Activated CD4-positive, alpha-beta T cell treated with anti-CD3 and anti-CD28 coated beads, Interleukin-2, Interleukin-4, amounts not matched to agents 100 ng/mL and 50 ng/mL, durations not matched to agents 16 hours and 8 hours (primary cell): ENCODE measurements at regions not wholly inside any gene's neighbourhood (a gene's known extent, or its start where the extent isn't known, plus 50 kb on each side); places are given as distances from the start of the nearest gene placed in this dataset.
"Not testable (repeated sequence)": the region's sequence is repeated elsewhere in the genome, so short reads cannot be mapped to it uniquely, and the experiment has no call there.

Source experiments
- DNase-seq: peaks from one replicate; pipeline ENCODE4 v3.0.0-alpha.2; 2020; ENCODE audit warnings: low spot score

DNA sequence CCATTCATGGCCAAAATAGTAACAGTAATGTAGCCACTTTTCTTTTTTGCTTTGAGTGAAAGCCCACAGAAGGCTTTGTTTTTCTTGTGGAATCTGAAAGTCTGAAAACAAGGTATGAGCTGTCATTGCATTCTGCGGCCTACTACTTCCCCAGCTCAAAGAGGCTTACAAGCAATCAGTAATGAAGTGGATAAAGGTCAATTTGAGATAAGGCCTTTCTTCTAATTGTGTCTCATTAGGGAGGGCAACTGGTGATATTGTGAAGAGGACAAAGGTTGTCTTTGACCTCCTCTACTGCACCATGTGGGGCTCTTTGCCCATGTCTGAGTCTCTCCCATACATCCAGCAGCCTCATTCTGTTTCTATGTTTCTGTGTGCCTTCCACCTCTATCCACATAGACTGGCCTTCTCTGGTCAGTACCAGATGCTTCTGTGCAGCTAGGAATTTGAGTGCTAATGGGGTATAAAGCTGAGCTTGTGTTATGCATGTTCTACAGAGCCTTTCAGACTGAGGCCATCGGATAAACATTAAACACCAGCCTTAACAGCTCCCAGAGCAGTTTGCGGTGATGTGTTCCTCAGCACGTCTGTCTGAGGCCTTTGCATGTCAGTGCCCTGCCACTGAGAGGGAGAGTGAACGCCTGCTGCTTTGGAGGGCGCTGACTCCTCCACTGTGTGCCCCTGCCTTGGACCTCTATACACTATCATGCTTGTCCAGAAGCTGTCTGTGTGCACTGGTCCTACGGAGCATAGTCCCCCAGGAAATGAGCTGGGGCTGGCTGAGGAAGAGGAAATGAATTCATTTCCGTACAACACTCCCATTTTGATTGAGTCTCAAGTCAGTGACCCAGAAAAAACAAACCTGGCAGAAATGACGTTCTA is 80.2 kb downstream of the SH2D1A start:
- DNase-seq = no peak

DNA sequence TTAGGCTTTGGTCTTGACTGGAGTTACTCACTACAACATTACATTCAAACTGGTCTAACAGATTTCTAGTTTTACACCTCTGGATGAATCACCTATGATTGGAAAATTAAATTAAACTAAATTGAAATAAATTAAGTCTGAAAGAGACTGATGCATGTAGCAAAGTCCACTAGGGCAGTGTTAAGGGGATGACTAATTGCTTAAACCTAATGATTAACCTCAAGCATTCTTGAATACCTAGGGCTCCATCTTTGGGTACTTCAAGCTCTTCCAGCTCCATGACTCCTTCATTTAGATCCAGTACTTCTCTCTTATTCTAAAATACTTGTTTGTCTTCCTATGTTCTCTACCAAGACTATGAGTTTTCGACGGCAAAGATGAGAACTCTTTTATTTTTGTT is 86.8 kb downstream of the SH2D1A start:
- no peak for DNase-seq

DNA sequence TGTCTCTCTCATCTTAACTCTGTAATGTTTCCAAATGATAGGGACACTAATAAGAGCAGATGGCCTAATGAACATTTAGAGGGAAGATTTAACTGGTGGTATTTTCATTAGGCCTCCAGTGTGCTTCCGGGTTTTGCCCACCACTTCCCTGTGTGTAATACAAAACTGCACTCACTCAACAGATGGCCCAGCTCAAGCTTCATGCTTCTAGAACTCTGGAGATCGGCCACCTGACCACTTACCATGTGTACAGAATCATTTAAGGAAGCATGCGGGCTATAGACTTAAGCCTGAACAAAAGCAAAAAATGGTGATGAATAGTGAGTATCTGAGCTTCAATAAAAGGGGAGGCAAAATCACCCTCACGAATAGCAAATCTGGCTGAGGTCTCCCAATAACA is 89.3 kb downstream of the SH2D1A start:
- DNase-seq = no peak

DNA sequence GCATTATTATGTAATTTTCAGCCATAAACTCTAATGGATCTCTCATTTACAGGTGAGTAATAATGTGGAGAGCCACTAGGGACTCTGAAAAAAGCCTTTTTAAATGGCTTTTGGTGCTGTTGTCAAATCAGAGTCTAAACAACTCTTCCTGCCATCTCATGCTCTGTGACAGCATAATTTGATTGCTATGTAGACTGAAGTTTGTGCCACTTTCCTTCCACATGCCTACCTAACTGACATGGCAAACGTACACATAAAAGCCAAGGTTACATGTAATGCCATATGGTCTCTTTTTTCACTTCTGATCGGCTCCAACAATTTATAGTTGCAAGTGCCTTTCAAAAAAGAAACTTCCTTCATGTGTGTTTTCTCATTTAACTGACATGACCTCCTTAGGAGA is 94.3 kb downstream of the SH2D1A start:
- no peak for DNase-seq

DNA sequence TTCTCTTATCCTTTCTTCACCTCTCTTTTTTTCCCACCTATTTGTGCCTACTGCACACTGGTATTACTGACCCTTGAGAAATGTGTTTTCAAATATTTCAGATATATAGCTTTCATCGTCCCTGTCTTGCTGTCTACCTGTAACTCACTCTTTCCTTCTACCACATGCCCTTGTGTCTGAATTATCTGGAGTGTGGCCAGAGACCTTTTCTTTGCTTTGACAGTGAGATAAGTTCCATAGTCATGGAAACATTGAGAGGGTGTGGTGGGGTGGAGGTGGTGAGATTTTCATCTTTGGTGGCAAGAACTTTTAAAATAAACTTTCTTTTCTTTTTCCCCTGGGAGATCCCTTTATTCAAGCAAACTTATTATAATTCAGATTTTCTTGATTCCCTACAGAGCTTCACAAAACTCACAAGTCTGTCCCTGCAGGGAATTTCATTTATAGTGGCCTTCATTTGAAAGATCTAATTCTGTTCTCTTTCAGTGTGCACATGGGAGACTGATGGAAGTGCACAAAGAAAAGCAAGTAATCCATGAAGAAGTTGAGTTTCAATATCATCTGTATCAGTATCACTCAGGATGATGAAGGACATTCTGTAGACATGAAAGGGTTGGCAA is 95.7 kb downstream of the SH2D1A start:
- no peak for DNase-seq

DNA sequence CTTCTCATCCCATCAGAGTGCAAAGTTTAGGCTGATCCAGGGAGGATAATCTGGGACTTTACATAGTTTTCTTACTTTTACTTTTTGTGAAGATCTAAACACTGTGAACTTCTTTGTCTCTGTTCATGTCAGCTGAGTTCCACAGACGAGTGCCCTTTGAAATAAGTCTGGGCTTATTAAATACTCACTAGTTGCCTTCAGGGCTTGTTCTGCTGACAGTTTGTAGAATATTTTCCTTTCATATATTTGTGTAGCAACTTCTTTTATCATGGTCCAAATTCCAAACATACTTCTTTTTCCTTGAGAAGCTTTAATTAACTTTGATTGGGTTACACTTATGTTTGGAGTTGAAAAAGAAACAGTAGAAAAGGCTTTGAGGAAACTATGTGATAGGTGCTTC is 109.6 kb downstream of the SH2D1A start:
- no peak for DNase-seq

DNA sequence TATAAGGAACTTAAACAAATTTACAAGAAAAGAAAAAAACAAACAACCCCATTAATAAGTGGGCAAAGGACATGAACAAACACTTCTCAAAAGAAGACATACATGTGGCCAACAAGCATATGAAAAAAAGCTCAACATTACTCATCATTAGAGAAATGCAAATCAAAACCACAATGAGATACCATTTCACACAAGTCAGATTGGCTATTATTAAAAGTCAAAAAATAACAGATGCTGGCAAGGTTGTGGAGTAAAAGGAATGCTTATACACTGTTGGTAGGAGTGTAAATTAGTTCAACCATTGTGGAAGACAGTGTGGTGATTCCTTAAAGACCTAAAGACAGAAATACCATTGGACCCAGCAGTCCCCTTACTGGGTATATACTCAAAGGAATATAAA is 113.5 kb downstream of the SH2D1A start:
- not testable (repeated sequence) for DNase-seq

DNA sequence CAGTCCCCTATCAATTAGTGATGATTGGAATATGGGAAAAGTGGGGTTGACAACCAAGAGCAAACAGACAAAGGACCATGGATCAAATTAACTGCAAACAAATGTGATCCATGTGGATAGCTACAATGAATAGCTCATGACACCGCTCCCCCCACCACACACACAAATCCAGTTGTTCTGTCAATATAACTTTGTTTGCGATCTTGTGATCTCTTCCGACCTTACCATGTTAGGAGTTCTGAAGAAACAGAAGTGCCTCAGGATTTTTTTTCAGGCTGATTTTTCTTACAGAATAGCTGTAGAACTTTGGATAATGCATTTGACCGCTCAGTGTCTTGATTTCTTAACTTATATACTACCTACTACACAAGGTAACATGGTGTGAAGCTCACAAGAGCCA is 116.6 kb downstream of the SH2D1A start:
- DNase-seq = no peak

DNA sequence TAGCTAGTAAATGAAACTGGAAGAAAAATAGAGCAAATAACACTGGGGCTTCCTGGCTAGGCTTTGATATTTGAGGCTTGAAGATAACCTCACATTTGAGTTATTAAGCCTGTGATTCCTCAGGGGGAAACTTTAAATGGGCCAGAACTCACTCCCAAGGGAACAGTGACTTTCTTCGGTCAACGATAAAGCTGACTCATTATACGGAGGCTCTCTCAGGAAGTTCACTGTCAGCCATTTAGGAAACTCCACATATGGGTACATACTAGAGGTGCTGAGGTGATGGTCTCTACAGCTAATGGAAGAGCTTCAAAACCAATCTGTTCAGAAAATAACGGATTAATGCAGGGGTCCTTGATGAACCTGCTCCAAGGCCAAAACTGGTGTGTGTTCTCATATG is 120.8 kb downstream of the SH2D1A start:
- no peak for DNase-seq

DNA sequence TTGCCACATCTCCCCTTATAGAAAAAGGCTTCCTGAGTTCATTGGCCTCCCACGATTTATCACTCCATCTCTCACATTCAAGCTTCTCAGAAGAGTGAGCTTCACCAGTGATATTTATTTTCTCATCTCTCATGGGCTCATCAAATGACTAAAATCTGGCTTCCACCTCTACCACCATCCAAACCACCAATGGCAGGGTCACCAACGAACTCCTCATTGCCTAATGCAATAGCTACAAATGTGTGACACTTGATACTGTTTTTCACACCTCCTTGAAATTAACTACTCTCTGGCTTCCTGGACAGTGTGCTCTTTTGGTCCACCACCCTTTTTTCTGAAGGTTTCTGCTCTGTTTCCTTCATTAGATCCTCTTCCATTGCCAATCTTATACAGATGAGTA is 129.0 kb downstream of the SH2D1A start:
- DNase-seq = peak; percentile 6

DNA sequence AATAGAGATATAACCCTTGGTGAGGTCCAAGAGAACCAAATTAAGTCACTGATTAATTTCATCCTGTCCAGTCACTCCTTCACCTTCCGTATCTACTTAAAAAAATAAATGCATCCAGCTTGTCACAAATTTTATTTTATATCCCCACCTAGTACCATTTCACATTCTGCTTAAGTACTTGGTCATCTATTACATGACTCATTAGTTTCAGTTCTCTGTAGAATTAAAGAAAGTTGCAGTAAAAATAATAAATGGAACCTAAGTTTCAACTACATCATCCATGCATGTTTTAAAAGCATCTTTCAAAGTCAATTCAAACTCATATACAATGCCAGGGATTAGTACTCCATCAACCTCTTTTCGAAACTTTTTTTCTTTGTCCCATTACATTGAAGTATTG is 130.2 kb downstream of the SH2D1A start:
- no peak for DNase-seq

DNA sequence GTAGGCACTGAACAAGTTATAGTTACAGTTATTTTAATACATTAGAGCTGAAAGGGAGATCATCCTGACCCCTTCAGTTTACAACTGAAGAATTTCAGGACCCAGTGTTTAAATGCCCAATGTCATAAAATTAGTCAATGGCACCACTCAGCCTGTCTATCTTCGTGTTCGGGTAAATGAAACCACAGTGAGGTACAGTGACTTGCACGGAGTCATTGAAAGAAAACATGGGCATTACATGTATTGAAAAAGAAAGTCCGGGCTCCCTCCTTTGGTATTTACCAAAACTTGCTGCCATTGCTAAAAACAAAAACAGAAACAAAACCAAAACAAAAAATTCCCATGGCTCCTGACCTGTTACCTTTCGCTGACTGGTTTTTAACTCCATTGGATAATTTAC is 131.7 kb downstream of the SH2D1A start:
- DNase-seq = no peak

DNA sequence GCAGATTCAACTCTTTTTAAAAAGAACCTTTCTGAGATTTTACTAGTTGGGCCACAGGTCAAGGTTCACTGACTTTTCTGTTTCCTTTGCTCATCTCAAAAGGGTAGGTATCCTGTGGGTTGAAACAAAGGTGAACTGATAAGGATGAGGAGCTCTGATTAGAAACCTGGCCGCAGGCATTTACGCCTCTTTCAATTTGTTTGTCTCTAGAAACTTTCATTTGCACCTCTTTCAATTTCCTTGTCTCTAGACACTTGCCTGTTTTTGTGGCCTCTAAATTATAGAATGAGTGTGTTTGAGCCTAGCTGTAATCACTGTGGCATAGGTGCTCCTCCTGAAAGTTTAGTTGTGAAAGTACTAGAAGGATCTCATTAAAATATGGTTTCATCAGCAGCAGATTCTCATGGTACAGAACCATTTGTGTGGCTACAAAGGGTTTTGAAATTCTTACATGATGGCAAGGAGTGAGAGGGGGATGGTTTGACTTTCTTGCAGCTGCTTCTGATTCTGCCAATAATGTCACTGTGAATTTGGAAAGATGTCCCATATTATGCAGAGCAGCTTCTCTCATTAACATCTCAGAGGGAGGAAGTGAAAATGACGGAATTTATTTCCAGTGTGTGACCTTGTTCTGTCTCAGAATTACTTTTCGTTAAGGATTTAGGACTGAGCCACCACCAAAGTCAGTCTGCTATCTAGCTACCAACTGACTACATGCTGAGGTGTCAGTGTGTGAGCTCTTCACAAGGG is 142.2 kb downstream of the SH2D1A start:
- no peak for DNase-seq

DNA sequence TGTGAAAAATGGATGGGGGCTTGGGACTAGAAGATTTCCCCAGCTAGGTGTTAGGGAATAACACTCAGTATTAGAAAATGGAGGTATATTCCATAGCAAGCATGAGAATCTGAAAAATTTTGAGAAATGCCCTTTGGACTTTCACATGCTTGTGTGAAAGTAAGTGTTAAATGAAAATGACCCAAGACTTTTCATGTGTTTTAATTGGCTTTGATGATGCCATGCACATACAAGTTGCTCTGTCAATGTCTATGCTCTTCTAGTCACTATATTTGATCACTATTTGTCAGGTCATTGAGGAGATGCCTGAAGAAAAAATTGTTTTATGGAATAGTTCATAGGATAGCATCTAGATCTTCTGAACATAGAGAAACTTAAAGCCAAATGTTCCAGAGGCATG is 147.6 kb downstream of the SH2D1A start:
- no peak for DNase-seq

DNA sequence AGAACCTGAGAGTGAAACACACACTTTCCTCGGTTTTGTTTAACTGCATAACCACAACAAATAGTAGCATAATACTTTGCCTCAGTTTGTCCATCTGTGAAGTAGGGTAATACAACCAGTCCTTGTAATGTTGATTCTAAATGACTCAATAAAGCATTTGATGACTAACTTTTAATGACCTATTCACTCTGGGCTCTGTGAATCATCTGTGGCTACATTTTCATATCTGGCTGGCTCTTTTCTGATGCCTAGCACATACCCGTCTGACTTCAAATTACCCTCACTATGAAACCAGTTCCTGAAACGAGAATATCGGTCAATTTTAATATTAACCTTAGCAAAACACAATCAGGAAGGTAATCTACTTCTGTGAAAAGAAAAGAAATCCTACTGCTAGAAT is 151.0 kb downstream of the SH2D1A start:
- DNase-seq = no peak

DNA sequence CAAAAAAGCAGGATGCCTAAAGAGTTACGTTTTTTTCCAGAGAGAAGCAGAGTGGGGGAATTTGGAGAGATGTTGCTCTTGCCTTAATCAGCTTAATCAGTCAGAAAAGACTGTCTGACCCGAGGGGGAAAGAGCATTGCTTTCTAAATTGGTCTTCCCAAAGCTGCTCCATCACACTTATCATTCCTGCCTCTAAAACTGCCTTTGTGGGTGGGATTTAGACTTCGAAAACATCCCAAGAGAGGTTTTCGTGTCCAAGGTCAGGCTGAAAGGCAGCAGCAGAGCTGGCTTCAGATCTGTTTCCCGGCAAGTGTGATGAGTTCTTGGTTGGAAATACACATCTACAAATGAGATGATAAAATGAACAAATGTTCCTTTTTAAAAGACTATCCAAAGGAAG is 155.2 kb downstream of the SH2D1A start:
- DNase-seq = no peak

DNA sequence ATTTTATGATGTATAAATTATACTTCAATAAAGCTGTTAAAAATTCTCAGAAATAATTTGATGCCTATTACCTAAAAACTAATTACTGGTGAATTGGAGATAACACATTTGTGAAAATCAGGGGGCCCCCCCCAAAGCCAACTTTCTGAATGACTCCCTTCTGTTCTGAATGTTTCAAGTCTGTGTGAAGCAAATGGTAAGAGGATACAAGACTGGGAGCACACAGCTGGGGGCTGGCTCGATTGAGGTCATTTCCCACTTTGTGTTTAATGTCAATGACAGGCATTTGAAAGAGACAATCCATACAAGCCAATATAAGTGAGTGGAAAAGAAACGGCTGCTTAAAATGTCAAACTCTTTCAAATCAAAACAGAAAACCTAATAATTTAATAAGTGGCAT is 155.8 kb downstream of the SH2D1A start:
- DNase-seq = no peak

DNA sequence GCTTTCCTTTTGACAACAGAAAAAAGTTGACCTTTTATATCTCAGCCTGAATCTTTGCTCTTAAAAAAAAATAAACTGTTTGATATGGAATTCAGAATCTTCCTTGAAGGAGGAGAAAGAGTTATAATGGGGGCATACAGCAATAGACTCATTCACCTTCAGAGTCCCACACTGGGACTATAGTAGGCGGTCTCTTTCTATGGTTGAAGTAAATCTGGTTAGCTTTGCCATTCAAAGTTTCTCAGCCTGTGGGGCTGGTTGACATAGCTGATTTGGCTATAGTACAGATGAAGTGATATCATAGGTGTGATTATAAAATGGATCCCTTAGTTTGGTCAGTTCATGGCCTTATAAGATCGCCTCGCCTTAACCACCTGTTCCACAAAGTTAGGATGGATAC is 156.2 kb downstream of the SH2D1A start:
- no peak for DNase-seq

DNA sequence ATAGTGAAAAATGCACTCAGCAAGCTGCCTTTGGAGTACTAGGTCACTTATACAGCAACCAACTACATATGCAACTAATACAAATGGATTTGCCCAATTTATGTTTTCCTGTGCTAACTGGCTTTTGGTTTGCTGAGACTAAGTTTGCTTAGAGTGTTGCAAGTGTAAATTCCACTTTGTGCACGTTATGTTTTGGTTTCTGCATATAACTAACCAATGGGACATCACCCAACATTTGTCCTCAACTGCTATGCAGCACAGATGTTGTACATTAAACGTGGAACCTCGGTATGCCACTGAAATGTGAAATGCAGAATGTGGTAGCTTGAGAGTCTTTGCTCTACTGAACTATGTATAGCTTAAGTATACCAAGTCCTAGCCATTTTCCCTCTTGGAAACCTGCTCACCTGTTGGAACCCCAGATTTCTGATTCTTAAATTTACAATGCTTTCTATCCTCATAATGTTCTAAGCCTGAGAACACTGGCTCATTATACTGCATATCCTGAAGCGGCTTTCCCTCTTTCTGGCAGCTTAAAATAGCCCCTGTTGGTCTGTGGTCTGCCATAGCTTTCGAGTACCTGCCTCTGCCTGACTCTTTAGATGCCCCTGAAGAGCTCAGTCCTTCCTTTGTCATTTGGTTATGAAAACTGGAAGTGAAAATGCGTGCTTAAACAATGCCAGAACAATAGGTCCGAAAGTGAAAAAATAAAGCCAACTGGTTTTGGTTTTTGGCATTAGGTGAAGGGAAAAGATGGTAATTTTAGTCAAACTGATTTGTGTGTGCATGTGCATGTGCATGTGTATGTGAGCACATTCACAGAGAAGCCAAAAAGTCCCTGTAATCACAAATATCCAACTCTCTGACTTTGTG is 158.0 kb downstream of the SH2D1A start:
- no peak for DNase-seq

DNA sequence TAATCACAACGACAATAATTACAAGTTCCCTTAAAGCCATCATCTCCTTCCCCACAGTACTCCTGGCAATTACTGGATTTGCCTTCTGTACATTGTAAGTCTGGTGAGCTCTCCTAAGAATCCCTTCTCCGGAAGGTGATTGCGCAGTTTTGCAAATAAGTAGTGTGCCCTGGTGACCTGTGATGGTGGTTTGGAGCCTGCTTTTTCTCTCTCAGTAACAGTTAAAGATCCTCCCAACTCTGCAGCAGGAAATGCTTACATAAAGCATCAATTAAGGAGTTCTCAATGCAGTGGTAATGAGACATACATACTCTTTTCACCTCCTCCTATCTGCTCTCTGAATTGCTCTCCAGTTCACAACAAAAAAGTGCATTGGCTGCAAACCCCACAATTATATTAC is 159.7 kb downstream of the SH2D1A start:
- no peak for DNase-seq

DNA sequence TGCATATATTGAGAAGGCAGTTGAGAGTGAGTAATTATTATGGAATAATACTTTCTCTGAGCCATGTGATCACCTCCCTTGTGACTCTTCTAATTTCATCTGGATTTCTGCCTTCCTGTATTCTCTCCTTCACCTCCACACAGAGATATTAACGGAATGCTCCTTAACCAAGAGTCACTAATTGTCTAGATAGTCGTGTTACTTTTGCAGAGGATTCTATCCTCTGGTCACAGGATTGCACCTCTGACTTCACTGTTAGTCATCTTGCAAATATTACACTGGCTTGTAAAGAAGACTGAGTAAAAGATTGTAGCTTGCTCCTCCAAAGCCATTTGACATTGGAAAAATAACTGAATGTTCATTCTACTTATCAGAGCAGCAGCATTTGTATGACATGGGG is 160.9 kb downstream of the SH2D1A start:
- DNase-seq = no peak

DNA sequence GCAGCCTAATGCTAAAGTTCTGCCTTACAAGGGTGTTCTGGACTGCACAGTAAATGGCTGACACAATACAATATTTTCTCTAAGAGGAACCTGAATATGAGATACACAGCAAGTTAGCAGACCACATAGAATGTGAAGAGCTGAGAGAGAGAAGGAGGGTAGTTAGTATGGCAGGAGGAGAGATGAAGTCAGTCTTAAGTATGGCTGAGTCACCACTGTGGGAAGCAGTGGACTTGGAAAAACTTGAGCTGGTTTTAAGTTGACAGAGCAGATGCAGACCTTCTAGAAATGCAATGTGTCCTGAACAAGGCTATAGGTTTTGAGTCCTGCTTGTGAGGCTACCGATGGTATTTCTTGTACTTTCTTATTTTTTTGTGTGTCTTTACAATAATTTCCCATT is 172.5 kb downstream of the SH2D1A start:
- no peak for DNase-seq
